Erythroblast (primary cell): ENCODE measurements at regions not wholly inside any gene's neighbourhood (a gene's known extent, or its start where the extent isn't known, plus 50 kb on each side); places are given as distances from the start of the nearest gene placed in this dataset.
A peak's percentile ranks its signal among the peaks of the same experiment; 100 is the strongest.
"Not testable (repeated sequence)": the region's sequence is repeated elsewhere in the genome, so short reads cannot be mapped to it uniquely, and the experiment has no call there.

Experiments
- DNase-seq, 2 experiments: peaks; one replicate each; lab custom pipeline; 2025; lab: John Stamatoyannopoulos, UW
- GATA1 ChIP-seq: IDR thresholded peaks from 2 replicates; pipeline ENCODE4 v1.6.1; 2011; ENCODE audit warnings: low read depth, mild to moderate bottlenecking, control low read depth, low read length, moderate library complexity
- POLR2A ChIP-seq: IDR thresholded peaks from 2 replicates; pipeline ENCODE4 v1.6.1; 2011; ENCODE audit warnings: mild to moderate bottlenecking, low read length

DNA sequence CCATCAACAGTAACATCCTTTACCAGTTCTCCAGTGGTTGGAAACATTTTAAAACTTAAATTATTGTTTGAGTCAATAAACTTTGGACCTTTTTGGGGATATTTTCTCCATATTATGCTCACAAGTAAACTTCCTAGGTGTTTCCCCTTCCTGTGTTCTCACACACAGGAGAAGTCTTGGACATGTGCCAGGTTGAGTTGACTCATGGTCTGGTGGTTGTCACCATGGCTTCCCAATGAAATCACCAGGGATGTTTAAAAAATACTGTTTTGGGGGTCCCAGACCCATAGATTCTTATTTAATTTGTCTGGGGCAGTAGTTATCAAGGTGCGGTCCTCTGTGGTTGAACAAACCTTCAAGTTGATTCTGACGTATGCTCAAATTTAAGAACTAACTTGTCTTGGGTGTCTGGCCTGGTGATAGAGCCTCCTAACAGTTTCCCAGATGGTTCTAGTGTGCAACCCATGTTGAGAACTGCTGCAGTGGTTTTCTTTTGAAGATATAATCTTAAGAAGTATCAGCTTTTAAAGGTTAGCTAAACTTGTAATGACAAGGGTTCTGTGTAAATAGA, 291.8 kb downstream of the EDEM1 start:
- DNase-seq: peak; percentile 6 to 78
- TF ChIP-seq POLR2A (no peak), GATA1 (no peak)

- DNase-seq: no peak
- no peak for TF ChIP-seq GATA1
- TF ChIP-seq POLR2A: no peak
Observed at GRCh38 chr3:5480190-5480589, 292.7 kb downstream of the EDEM1 start.

- DNase-seq: no peak
- TF ChIP-seq POLR2A (no peak), GATA1 (no peak)
Observed at GRCh38 chr3:5485427-5485826, 297.9 kb downstream of the EDEM1 start.

- no peak for TF ChIP-seq GATA1
- TF ChIP-seq POLR2A: no peak
- no peak for DNase-seq
Observed at GRCh38 chr3:5488771-5489170, 301.3 kb downstream of the EDEM1 start.

- TF ChIP-seq GATA1 (no peak), POLR2A (no peak)
- DNase-seq: no peak
Observed at GRCh38 chr3:5489536-5489935, 302.0 kb downstream of the EDEM1 start.

GRCh38 chr3:5494905-5495519, 307.5 kb downstream of the EDEM1 start:
- DNase-seq: peak in 1 of 2 experiments; percentile 5

DNA sequence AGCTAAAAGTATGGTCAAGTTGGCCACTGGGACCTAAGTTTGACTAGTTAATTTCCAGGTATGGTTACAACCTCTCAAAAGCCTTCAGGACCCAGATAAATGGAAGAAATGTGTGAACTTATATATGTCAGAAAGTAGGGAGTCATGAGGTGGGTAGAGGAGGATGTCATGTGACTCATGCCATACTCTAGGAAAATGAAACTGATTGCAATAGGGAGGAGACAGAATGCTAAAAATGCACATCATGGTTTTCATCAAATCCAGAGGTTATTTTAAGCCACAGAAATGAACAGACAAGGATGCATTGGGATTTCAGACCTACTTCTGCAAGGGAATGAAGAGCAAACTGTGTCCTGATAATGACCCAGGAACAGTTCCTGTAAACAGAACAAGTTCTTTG, 310.0 kb downstream of the EDEM1 start:
- no peak for TF ChIP-seq POLR2A
- no peak for TF ChIP-seq GATA1
- peak in 1 of 2 experiments; percentile 56 for DNase-seq

More at GRCh38 chr3:5494905-5495519, 307.5 kb downstream of the EDEM1 start:
- no peak for TF ChIP-seq GATA1
- no peak for TF ChIP-seq POLR2A

GRCh38 chr3:5498981-5499380, 311.5 kb downstream of the EDEM1 start:
- no peak for DNase-seq
- TF ChIP-seq POLR2A: no peak
- no peak for TF ChIP-seq GATA1

DNA sequence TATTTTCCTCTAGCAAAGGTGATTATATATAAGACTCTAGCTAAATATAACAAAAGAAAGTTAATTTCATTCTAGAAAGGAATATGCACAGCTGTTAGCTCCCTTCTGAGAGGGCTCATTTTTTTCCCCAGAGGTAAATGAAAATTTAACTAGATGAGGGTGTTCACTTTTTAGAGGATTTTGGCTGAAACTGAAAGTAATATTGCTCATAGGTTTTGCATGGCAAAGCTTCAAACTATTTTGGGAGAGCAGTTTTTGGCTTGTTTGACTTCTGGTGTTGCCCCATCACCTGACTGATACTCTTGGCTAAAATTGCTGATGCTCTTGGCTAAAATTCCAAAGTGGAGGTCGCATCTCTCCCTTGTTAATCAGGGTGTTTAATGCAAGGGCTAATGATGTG, 311.9 kb downstream of the EDEM1 start:
- TF ChIP-seq GATA1 (no peak), POLR2A (no peak)
- no peak for DNase-seq

DNA sequence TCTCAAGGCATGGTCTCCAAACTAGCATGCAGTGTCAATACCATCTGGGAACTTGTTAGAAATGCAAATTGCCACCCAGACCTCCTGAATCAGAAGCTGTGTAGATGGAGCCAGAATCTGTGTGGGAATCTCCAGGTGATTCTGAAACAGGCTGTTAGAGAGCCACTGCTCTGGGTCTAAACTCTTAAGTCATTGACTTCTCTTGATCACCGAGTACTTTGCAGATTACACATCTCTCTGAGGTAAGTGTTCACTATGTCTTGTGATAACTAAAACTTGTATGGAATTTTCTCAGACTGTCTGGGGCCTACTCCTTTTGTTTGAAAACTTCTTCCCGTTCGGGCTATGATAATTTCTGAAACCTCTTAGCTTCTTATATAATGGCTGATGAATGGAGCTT, 315.6 kb downstream of the EDEM1 start:
- no peak for DNase-seq
- no peak for TF ChIP-seq GATA1
- TF ChIP-seq POLR2A: no peak

GRCh38 chr3:5504135-5504534, 316.6 kb downstream of the EDEM1 start:
- DNase-seq: no peak
- TF ChIP-seq POLR2A: no peak
- TF ChIP-seq GATA1: no peak

GRCh38 chr3:5505163-5505562, 317.7 kb downstream of the EDEM1 start:
- TF ChIP-seq POLR2A (no peak), GATA1 (no peak)
- DNase-seq: no peak

GRCh38 chr3:5505997-5506396, 318.5 kb downstream of the EDEM1 start:
- DNase-seq: no peak
- TF ChIP-seq GATA1 (no peak), POLR2A (no peak)

DNA sequence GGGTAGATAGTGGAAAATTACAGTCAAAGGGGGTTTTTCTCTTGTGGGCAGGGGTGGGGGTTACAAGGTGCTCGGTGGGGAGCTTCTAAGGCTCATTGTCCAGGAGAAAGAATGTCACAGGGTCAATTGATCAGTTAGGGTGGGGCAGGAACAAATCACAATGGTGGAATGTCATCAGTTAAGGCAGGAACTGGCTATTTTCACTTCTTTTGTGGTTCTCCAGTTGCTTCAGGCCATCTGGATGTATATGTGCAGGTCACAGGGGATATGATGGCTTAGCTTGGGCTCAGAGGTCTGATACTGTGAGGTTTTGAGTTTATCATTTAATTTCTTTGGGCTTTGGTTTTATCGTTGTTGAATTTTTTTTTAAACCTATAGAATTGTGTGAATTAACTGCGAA, 321.4 kb downstream of the EDEM1 start:
- DNase-seq: not testable (repeated sequence)

- DNase-seq: no peak
- TF ChIP-seq GATA1 (no peak), POLR2A (no peak)
Observed at GRCh38 chr3:5510300-5510699, 322.8 kb downstream of the EDEM1 start.
